ENCODE measurements at regions not wholly inside any gene's neighbourhood (a gene's known extent, or its start where the extent isn't known, plus 50 kb on each side); places are given as distances from the start of the nearest gene placed in this dataset.
"Not testable (repeated sequence)": the region's sequence is repeated elsewhere in the genome, so short reads cannot be mapped to it uniquely, and the experiment has no call there.

DNA sequence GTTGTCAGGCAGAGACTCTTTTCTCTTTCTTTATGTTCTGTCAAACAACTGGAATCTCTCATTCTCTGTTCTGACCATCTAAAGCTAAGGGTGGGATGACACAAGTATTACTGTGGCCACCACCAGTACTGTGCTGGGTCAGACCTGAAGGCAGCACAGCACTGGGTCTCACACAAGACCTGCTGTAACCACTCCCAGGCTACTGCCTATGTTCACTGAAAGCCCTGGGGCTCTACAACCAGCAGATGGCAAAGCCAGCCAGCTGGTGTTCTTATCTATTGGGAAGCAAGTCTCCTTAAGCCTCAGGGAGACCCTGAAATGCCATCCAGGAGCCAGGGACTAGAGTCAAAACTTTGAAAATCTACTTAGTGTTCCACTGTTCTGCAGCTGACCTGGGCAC is 189.5 kb downstream of the SLCO4C1 start:
- Histone ChIP-seq H3K79me2 (ENCODE audit: low read length) (no peaks in the 10 kb centered on the region), H3K4me1 (ENCODE audit: low read length) (no peaks in the 10 kb centered on the region), H3K4me3 (ENCODE audit: low read length) (no peak overlapping the region), H3K4me2 (ENCODE audit: low read depth, low read length) (no peak overlapping the region), H3K9me2 (replicated peaks; ENCODE audit: insufficient read depth, low read length) (no peaks in the 10 kb centered on the region), H3K36me3 (replicated peaks; ENCODE audit: insufficient read depth, low read length) (no peaks in the 10 kb centered on the region), H3K27me3 (replicated peaks; ENCODE audit: insufficient read depth, low read length) (no peaks in the 10 kb centered on the region), H2AFZ (ENCODE audit: low read length) (no peak overlapping the region), H3F3A (ENCODE audit: insufficient read depth, low read length) (no peaks in the 10 kb centered on the region), H3K9me3 (replicated peaks; ENCODE audit: insufficient read depth, low read length) (no peaks in the 10 kb centered on the region), H4K20me1 (ENCODE audit: insufficient read depth, low read length) (no peaks in the 10 kb centered on the region), H3K9ac (ENCODE audit: low read length) (no peak overlapping the region), H3K27ac (ENCODE audit: low read length) (no peak overlapping the region)
- no peak for TF ChIP-seq EZH2phosphoT487 (IDR thresholded peaks at IDR 0.05; ENCODE audit: low read length)
- TF ChIP-seq CTCF (IDR thresholded peaks at IDR 0.05; ENCODE audit: low read length) = no peak
- no peak for TF ChIP-seq EZH2 (optimal IDR thresholded peaks at IDR 0.05; ENCODE audit: low read depth, low read length)
- DNase-seq = no peak

- DNase-seq = no peak
- H2AFZ ChIP-seq (ENCODE audit: low read length) = no peak overlapping the region
- no peaks in the 10 kb centered on the region for H3K9me3 ChIP-seq (replicated peaks; ENCODE audit: insufficient read depth, low read length)
- no peak overlapping the region for H3K9ac ChIP-seq (ENCODE audit: low read length)
- no peaks in the 10 kb centered on the region for H3K9me2 ChIP-seq (replicated peaks; ENCODE audit: insufficient read depth, low read length)
- H3K4me1 ChIP-seq (ENCODE audit: low read length) = no peaks in the 10 kb centered on the region
- no peak overlapping the region for H3K4me3 ChIP-seq (ENCODE audit: low read length)
- TF ChIP-seq EZH2phosphoT487 (IDR thresholded peaks at IDR 0.05; ENCODE audit: low read length) = no peak
- no peak for TF ChIP-seq EZH2 (optimal IDR thresholded peaks at IDR 0.05; ENCODE audit: low read depth, low read length)
- no peak for TF ChIP-seq CTCF (IDR thresholded peaks at IDR 0.05; ENCODE audit: low read length)
- no peaks in the 10 kb centered on the region for H3K79me2 ChIP-seq (ENCODE audit: low read length)
- H3K4me2 ChIP-seq (ENCODE audit: low read depth, low read length) = no peak overlapping the region
- no peak overlapping the region for H3K27ac ChIP-seq (ENCODE audit: low read length)
- no peaks in the 10 kb centered on the region for H3F3A ChIP-seq (ENCODE audit: insufficient read depth, low read length)
- no peaks in the 10 kb centered on the region for H3K36me3 ChIP-seq (replicated peaks; ENCODE audit: insufficient read depth, low read length)
- no peaks in the 10 kb centered on the region for H3K27me3 ChIP-seq (replicated peaks; ENCODE audit: insufficient read depth, low read length)
- no peaks in the 10 kb centered on the region for H4K20me1 ChIP-seq (ENCODE audit: insufficient read depth, low read length)
Observed at GRCh38 chr5:102099766-102100331, 196.2 kb downstream of the SLCO4C1 start.

DNA sequence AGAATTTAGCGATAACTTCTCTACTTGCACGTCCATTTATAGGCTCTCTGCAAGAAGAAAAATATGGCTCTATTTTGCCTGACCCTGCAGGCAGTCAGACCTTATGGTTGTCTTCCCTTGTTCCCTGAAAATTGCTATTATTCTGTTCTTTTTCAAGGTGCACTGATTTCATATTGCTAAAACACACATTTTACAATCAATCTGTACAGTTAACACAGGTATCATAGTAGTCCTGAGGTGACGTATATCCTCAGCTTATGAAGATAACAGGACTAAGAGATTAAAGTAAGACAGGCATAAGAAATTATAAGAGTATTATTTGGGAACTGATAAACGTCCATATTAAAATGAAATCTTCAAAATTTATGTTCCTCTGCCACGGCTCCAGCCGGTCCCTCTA is 197.0 kb downstream of the SLCO4C1 start:
- not testable (repeated sequence) for H3K9me2 ChIP-seq (replicated peaks; ENCODE audit: insufficient read depth, low read length); H3K79me2 ChIP-seq (ENCODE audit: low read length); H3K9ac ChIP-seq (ENCODE audit: low read length); H2AFZ ChIP-seq (ENCODE audit: low read length); H3K9me3 ChIP-seq (replicated peaks; ENCODE audit: insufficient read depth, low read length); DNase-seq; H3F3A ChIP-seq (ENCODE audit: insufficient read depth, low read length); H3K4me3 ChIP-seq (ENCODE audit: low read length); H3K4me1 ChIP-seq (ENCODE audit: low read length); H4K20me1 ChIP-seq (ENCODE audit: insufficient read depth, low read length); H3K36me3 ChIP-seq (replicated peaks; ENCODE audit: insufficient read depth, low read length); H3K4me2 ChIP-seq (ENCODE audit: low read depth, low read length); H3K27me3 ChIP-seq (replicated peaks; ENCODE audit: insufficient read depth, low read length); H3K27ac ChIP-seq (ENCODE audit: low read length)

DNA sequence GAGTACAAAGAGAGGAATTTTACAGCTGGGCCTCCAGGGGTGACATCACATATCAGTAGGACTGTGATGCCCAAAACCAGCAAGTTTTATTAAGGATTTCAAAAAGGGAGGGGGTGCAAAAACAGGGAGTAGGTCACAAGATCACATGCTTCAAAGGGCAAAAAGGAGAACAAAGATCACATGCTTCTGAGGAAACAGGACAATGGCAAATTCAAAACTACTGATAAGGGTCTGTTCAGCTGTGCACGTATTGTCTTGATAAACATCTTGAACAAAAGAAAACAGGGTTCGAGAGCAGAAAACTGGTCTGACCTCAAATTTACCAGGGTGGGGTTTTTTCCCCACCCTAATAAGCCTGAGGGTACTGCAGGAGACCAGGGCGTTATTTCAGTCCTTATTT is 197.5 kb downstream of the SLCO4C1 start:
- not testable (repeated sequence) for H3K9me3 ChIP-seq (replicated peaks; ENCODE audit: insufficient read depth, low read length); H3K79me2 ChIP-seq (ENCODE audit: low read length); H4K20me1 ChIP-seq (ENCODE audit: insufficient read depth, low read length); H3K36me3 ChIP-seq (replicated peaks; ENCODE audit: insufficient read depth, low read length); H3K9me2 ChIP-seq (replicated peaks; ENCODE audit: insufficient read depth, low read length); H3K4me1 ChIP-seq (ENCODE audit: low read length); H3K27me3 ChIP-seq (replicated peaks; ENCODE audit: insufficient read depth, low read length); DNase-seq; H3K4me3 ChIP-seq (ENCODE audit: low read length); H2AFZ ChIP-seq (ENCODE audit: low read length); H3K4me2 ChIP-seq (ENCODE audit: low read depth, low read length); H3K9ac ChIP-seq (ENCODE audit: low read length); H3K27ac ChIP-seq (ENCODE audit: low read length); H3F3A ChIP-seq (ENCODE audit: insufficient read depth, low read length)
